ENCODE measurements at regions not wholly inside any gene's neighbourhood (a gene's known extent, or its start where the extent isn't known, plus 50 kb on each side); places are given as distances from the start of the nearest gene placed in this dataset.
A peak's percentile ranks its signal among the peaks of the same experiment; 100 is the strongest.

- Histone ChIP-seq H3K9me3 (replicated peaks; ENCODE audit: control insufficient read depth, insufficient read depth, low read depth, low read length) (no peaks in the 10 kb centered on the region), H3K9ac (ENCODE audit: insufficient read depth in 1 of 2, low read depth in 2 of 2, low read length in 2 of 2) (no peak overlapping the region), H3K4me1 (replicated peaks in 1 of 2; ENCODE audit: control insufficient read depth in 2 of 2, insufficient read depth in 2 of 2, low read length in 2 of 2) (no peaks in the 10 kb centered on the region), H4K20me1 (replicated peaks; ENCODE audit: control insufficient read depth, insufficient read depth, low read length) (no peaks in the 10 kb centered on the region), H2AFZ (ENCODE audit: low read depth, low read length) (no peak overlapping the region), H3K4me2 (ENCODE audit: insufficient read depth, low read length) (no peak overlapping the region), H3K27ac (ENCODE audit: extremely low read depth, low read depth, low read length) (no peak overlapping the region), H3K9me1 (ENCODE audit: control insufficient read depth, insufficient read depth, low read length) (no peaks in the 10 kb centered on the region), H3K27me3 (ENCODE audit: control insufficient read depth in 2 of 2, insufficient read depth in 2 of 2, low read length in 2 of 2) (no peaks in the 10 kb centered on the region), H3K4me3 (no peak overlapping the region), H3K79me2 (ENCODE audit: control insufficient read depth, insufficient read depth, low read length) (no peaks in the 10 kb centered on the region), H3K36me3 (ENCODE audit: control insufficient read depth, insufficient read depth, low read length) (no peaks in the 10 kb centered on the region)
- ATAC-seq (no peak), FAIRE-seq (no peak), DNase-seq (ENCODE audit: extremely low read depth in 1 of 4, low spot score in 3 of 4) (no peak)
- ChIA-PET POLR2A (no interaction called here), CTCF (ENCODE audit: low intra/inter-chr PET ratio) (no interaction called here)
- BruUV-seq (replicated peaks), result no TSS peak
- WGBS (ENCODE audit: insufficient coverage, low coverage, missing lambda C conversion rate), result 3% methylated on average over 2 of the region's 2 CpGs
- in situ Hi-C loops (cut with MboI), result no loop called here
- intact Hi-C loops (cut with micrococcal nuclease), result no loop called here
- TF ChIP-seq ZNF695 (CRISPR knock-in tag; IDR thresholded peaks at IDR 0.05), result no peak
- no peak for TF ChIP-seq MBD2 (IDR thresholded peaks at IDR 0.05; ENCODE audit: borderline replicate concordance, low read depth)
- TF ChIP-seq ZNF79 (CRISPR knock-in tag; IDR thresholded peaks at IDR 0.05; ENCODE audit: low read depth), result no peak
- TF ChIP-seq HNRNPH1 (optimal IDR thresholded peaks at IDR 0.05; ENCODE audit: low read depth, low read length), result no peak
- no peak for TF ChIP-seq ZNF75A (CRISPR knock-in tag; IDR thresholded peaks at IDR 0.05)
- no peak for TF ChIP-seq ZNF584 (CRISPR knock-in tag; IDR thresholded peaks at IDR 0.05; ENCODE audit: low read depth)
- TF ChIP-seq NFATC3 (IDR thresholded peaks at IDR 0.05), result no peak
- TF ChIP-seq, protein P1, sequence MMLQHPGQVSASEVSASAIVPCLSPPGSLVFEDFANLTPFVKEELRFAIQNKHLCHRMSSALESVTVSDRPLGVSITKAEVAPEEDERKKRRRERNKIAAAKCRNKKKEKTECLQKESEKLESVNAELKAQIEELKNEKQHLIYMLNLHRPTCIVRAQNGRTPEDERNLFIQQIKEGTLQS (IDR thresholded peaks at IDR 0.05), result no peak
- TF ChIP-seq, protein P1 (CRISPR knock-in tag; conservative IDR thresholded peaks at IDR 0.05), result no peak
- TF ChIP-seq, protein P2, sequence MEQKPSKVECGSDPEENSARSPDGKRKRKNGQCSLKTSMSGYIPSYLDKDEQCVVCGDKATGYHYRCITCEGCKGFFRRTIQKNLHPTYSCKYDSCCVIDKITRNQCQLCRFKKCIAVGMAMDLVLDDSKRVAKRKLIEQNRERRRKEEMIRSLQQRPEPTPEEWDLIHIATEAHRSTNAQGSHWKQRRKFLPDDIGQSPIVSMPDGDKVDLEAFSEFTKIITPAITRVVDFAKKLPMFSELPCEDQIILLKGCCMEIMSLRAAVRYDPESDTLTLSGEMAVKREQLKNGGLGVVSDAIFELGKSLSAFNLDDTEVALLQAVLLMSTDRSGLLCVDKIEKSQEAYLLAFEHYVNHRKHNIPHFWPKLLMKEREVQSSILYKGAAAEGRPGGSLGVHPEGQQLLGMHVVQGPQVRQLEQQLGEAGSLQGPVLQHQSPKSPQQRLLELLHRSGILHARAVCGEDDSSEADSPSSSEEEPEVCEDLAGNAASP (IDR thresholded peaks at IDR 0.05), result no peak
- TF ChIP-seq ZNF316 (IDR thresholded peaks at IDR 0.05), result 0 out of 2 replicates have a peak, but pooled peaks have one; percentile 24
- TF ChIP-seq PKNOX1 (IDR thresholded peaks at IDR 0.05), result no peak
- no peak for TF ChIP-seq BCL6 (CRISPR knock-in tag; IDR thresholded peaks at IDR 0.05)
- TF ChIP-seq CREM (IDR thresholded peaks at IDR 0.05; ENCODE audit: low read depth), result no peak
- TF ChIP-seq MECOM (CRISPR knock-in tag; IDR thresholded peaks at IDR 0.05), result no peak
- TF ChIP-seq STAT5A (IDR thresholded peaks at IDR 0.05; ENCODE audit: borderline replicate concordance, low read length), result no peak
- no peak for TF ChIP-seq TEAD2 (tag; IDR thresholded peaks at IDR 0.05)
- TF ChIP-seq ETV1 (tag; conservative IDR thresholded peaks at IDR 0.05; ENCODE audit: low read depth), result no peak
- TF ChIP-seq KAT8 (IDR thresholded peaks at IDR 0.05; ENCODE audit: low read depth), result no peak
- TF ChIP-seq ZNF785 (CRISPR knock-in tag; IDR thresholded peaks at IDR 0.05), result no peak
- TF ChIP-seq U2AF1 (optimal IDR thresholded peaks at IDR 0.05; ENCODE audit: low read depth, low read length), result no peak
- no peak for TF ChIP-seq MED1 (CRISPR knock-in tag; IDR thresholded peaks at IDR 0.05; ENCODE audit: borderline replicate concordance)
- no peak for TF ChIP-seq POLR3G (IDR thresholded peaks at IDR 0.05; ENCODE audit: extremely low read depth, insufficient read length, insufficient replicate concordance)
- TF ChIP-seq, protein P3, sequence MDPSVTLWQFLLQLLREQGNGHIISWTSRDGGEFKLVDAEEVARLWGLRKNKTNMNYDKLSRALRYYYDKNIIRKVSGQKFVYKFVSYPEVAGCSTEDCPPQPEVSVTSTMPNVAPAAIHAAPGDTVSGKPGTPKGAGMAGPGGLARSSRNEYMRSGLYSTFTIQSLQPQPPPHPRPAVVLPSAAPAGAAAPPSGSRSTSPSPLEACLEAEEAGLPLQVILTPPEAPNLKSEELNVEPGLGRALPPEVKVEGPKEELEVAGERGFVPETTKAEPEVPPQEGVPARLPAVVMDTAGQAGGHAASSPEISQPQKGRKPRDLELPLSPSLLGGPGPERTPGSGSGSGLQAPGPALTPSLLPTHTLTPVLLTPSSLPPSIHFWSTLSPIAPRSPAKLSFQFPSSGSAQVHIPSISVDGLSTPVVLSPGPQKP (CRISPR knock-in tag; IDR thresholded peaks at IDR 0.05), result no peak
Observed at GRCh38 chr4:111695677-111696076, 449.6 kb upstream of the FAM241A start.
